Stimulated activated CD8-positive, alpha-beta memory T cell treated with anti-CD3 and anti-CD28 coated beads, Interleukin-4, amount 100 ng/mL, for 24 hours (primary cell): ENCODE measurements at regions not wholly inside any gene's neighbourhood (a gene's known extent, or its start where the extent isn't known, plus 50 kb on each side); places are given as distances from the start of the nearest gene placed in this dataset.
"Not testable (repeated sequence)": the region's sequence is repeated elsewhere in the genome, so short reads cannot be mapped to it uniquely, and the experiment has no call there.

Experiments
- DNase-seq: peaks from one replicate; pipeline ENCODE4 v3.0.0-alpha.2; 2020; ENCODE audit warnings: low read depth

- no peak for DNase-seq
These were observed 241.3 kb upstream of the ONECUT1 start for GRCh38 chr15:53031469-53031868.

GRCh38 chr15:53022788-53023187 lies 232.7 kb upstream of the ONECUT1 start:
- DNase-seq = no peak

DNA sequence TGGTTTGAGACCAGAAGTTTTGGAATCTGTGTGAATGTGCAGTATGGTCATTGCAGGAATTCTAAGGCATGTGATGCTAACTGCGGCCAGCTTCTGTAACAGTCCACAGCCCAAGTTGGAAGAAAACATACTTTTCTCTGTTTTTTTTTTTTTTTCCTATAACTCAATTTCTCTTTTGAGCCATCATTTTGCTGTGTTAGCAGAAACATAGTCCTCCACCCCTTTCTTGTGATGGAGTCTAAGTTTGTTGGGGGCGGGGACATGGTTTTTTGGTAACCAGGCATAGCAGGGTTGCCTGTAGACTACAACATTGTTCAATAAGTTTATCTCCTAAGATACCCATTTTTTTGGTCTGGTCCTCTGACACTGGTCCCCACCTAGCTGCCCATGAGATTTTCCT lies 223.2 kb upstream of the ONECUT1 start:
- DNase-seq = no peak

GRCh38 chr15:53011779-53012178 lies 221.6 kb upstream of the ONECUT1 start:
- DNase-seq = not testable (repeated sequence)

DNA sequence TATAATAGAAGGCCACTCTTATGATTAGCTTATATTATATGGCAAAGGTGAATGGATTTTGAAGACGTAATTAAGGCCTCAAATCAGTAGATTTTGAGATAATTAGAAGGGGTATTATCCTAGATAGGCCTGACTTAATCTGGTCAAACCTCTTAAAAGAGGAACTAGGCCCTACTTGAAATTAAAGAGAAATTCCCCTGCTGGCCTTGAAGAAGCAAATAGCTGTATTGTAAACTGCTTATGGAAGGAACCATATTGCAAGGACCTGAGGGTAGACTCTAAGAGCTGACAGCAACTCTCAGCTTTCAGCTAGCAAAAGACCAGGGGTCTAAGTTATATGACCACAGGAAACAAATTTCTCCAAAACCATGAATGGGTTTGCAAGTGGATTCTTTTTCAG lies 219.0 kb upstream of the ONECUT1 start:
- DNase-seq = no peak

GRCh38 chr15:53000409-53000808 lies 210.3 kb upstream of the ONECUT1 start:
- DNase-seq = no peak

DNA sequence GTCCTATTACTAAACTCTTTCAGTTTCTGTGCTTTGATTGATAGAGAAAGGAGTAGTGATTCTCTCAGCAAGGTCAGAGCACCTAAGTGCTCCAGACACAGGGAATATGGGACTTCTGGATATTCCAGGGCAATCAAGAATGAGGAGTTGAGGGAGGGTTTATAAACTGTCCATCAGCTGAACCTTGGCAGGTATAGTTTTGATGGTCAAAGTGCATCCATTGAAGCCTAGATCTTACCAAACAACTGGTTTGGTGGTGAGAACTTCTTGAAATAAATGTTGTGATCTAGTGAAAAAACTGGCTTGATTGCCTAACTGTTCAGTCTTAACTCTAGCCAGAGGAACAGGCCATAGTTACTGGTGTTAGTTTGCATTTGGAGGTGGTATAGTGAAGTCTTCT lies 207.0 kb upstream of the ONECUT1 start:
- no peak for DNase-seq

- no peak for DNase-seq
These were observed 204.2 kb upstream of the ONECUT1 start for GRCh38 chr15:52994290-52994689.

- no peak for DNase-seq
These were observed 194.4 kb upstream of the ONECUT1 start for GRCh38 chr15:52984507-52984906.

DNA sequence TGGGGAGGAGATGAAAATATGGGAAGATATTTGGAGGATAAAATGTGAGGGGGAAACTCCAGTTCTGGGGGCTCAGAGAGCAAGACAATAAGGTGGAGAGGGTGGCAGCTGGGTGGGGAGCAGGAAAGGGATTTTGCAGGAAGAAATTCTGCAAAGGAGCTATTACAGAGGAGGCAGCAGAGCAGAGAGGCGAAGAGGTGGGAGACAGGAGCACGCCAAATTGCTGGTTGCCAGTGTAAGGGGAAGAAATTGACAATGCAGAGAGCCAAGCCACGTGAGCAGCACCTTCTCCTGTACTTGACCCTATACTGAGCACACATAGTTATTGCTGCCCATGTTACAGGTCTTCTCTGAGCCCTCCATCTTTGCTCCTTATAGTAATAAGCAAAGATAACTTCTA lies 190.3 kb upstream of the ONECUT1 start:
- DNase-seq = no peak

- DNase-seq = no peak
These were observed 186.5 kb upstream of the ONECUT1 start for GRCh38 chr15:52976516-52977075.

DNA sequence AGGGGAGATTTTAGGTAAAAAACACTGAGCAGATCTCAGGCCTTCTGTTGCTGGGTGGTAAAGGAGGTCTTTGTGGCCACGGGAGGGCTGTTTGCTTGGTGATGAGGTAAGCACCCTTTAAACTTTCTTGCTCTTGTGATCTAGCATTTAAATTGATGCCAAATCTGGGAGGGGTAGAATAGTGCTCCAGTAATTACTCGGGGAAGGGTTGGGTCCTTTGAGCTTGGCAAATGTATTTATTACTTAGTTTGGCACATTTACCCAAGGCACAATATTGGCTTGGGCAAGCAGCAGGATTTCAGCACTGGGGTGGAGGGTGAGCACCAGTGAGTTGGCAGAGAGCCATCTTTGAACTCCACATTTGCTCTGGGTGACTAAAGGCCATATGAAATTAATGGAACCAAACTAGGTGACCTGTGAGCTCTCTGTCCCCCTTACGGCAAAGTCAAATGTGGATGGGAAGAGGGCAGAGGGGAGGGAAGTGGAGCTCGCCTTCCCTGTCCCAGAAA lies 185.9 kb upstream of the ONECUT1 start:
- no peak for DNase-seq

- DNase-seq = no peak
These were observed 173.7 kb upstream of the ONECUT1 start for GRCh38 chr15:52963865-52964264.

DNA sequence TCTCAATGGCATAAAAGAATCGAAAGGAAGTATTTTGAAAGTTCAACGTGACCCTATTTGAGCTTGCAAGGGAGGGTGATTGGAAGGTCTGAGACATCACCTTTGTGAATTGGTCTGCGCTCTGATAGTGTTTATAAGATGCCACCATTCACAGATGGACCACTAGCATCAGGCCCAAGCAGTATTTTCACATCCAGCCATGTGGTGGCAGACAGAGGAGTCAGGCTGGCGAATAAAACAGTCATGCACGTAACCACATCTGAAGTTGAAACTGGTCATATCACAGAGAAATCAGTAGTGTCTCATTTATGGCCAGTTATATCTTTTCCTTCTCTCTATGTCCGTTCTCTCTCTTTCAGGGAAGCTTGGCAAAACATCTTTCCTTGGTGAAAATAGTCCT lies 170.1 kb upstream of the ONECUT1 start:
- no peak for DNase-seq

GRCh38 chr15:52943746-52944145 lies 153.6 kb upstream of the ONECUT1 start:
- DNase-seq = no peak

- DNase-seq = no peak
These were observed 146.4 kb upstream of the ONECUT1 start for GRCh38 chr15:52936489-52936888.

DNA sequence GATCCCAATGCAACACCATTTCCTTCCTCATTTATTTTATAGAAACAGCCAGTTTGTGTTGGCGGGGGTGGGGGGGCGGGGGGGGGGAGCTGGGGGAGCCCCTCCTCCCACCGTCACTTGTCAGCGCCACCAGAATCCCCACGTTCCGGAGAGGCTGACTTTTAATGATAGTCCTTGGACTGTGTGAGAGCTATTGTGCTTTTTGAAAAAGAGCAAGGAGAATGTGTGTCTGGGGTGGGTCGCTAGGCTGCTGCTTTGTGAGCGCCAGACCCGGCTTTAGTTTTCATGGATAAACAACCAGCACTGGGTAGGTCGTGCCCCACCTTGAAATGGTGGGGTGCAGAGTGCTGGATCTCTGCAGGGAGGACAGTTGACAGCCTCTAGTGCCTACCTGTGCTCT lies 135.0 kb upstream of the ONECUT1 start:
- DNase-seq = no peak

- no peak for DNase-seq
These were observed 134.5 kb upstream of the ONECUT1 start for GRCh38 chr15:52924630-52925029.

DNA sequence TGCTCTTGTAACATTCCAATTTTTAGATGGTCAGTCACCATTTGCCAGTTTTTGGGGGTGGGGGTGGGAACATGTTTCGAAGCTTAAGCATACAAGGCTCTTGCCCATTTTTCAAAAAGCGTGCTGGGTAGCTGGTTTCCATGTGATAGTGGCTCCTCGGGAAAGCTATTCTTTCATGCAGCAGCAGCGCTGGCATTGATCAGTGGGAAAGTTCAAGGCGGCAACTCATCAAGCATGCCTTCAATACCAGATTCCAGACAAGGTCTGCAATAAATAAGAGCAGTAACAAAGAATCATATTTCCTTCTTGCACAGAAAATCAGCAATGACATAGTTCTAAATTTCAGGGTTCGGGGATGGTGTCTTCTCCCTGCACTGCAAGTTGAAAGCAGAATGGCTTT lies 133.5 kb upstream of the ONECUT1 start:
- DNase-seq = no peak

- no peak for DNase-seq
These were observed 132.7 kb upstream of the ONECUT1 start for GRCh38 chr15:52922871-52923270.

DNA sequence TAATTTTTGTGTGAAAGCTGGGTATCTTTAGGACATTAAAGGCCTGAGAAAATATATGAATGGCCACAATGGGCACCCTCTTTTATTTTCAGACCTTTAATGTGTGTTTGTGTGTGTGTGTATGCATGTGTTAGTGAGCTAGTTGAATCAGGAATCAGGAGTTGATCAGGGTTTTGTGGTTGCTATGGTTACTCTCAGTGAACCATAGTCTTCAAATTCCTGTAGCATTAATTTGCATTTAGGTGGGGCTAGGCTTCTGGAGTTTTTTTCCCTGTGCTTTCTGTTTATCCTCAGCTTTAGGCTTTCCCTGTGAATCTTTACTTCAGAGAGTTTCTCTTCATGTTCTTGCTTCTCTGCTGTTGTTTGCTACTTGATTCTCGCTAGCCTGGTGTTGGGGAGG lies 122.0 kb upstream of the ONECUT1 start:
- DNase-seq = no peak

- no peak for DNase-seq
These were observed 103.2 kb upstream of the ONECUT1 start for GRCh38 chr15:52893338-52893737.

DNA sequence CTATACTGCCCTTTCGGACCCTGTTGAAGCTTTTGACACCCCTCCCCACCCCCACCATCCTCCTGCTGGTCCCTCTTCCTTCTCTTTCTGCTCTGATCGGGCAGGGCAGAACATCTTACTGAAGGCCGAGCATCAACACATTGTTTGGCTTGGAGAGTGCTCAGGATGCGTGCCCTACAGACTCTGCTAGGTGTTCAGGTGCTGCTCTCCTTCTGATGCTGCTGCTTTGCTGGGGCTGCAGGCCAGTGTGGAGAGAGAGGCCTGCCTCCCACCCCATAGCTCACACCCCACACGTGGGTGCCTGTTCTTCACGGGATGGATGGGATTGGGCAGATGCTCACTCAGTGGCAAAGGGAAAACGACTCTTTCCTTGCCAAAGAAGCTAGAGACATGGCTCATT lies 89.8 kb upstream of the ONECUT1 start:
- no peak for DNase-seq

DNA sequence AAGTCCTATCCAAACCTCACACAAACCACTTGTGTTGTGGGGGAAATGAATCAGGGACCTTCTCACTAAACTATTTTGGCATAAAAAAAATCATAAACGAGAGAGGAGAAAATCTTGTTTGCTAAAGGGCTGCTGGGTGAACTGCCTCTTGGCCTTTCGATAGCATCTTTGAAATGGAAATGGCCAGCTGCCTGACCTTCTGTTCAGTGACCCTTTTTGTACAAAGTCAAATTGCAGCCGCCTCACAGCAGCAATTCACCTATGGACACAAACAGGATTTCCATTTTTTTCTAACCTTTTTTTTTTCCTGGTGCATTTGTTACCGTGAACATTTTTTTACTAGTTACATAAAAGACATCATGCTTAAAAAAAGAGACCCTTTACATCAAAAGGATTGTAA lies 89.0 kb upstream of the ONECUT1 start:
- DNase-seq = no peak
